ENCODE measurements at regions not wholly inside any gene's neighbourhood (a gene's known extent, or its start where the extent isn't known, plus 50 kb on each side); places are given as distances from the start of the nearest gene placed in this dataset.
"Not testable (repeated sequence)": the region's sequence is repeated elsewhere in the genome, so short reads cannot be mapped to it uniquely, and the experiment has no call there.

- H3K36me3 ChIP-seq (ENCODE audit: control insufficient read depth in 1 of 2, insufficient read depth in 2 of 2, low read length in 2 of 2); H3K9me3 ChIP-seq (ENCODE audit: control insufficient read depth in 1 of 2, low read length in 2 of 2); H3K27me3 ChIP-seq (ENCODE audit: low read depth, low read length); H3K4me1 ChIP-seq (ENCODE audit: control insufficient read depth in 1 of 2, insufficient read depth in 2 of 2, low read length in 2 of 2); H3K4me3 ChIP-seq (ENCODE audit: low read depth in 1 of 2, low read length in 2 of 2); H3K27ac ChIP-seq (ENCODE audit: low read length): not testable (repeated sequence)
Observed at GRCh38 chr1:221967538-221967937, 225.6 kb upstream of the DUSP10 start.

- not testable (repeated sequence) for H3K27ac ChIP-seq (ENCODE audit: low read length); H3K36me3 ChIP-seq (ENCODE audit: control insufficient read depth in 1 of 2, insufficient read depth in 2 of 2, low read length in 2 of 2); H3K4me1 ChIP-seq (ENCODE audit: control insufficient read depth in 1 of 2, insufficient read depth in 2 of 2, low read length in 2 of 2); H3K9me3 ChIP-seq (ENCODE audit: control insufficient read depth in 1 of 2, low read length in 2 of 2); H3K27me3 ChIP-seq (ENCODE audit: low read depth, low read length); H3K4me3 ChIP-seq (ENCODE audit: low read depth in 1 of 2, low read length in 2 of 2)
Observed at GRCh38 chr1:221966888-221967287, 225.0 kb upstream of the DUSP10 start.

DNA sequence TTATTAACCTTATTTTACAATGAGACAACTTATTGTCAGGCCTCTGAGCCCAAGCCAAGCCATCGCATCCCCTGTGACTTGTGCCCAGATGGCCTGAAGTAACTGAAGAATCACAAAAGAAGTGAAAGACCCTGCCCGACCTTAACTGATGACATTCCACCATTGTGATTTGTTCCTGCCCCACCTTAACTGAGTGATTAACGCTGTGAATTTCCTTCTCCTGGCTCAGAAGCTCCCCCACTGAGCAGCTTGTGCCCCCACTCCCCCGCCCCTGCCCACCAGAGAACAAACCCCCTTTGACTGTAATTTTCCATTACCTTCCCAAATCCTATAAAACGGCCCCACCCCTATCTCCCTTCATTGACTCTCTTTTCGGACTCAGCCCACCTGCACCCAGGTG, 224.0 kb upstream of the DUSP10 start:
- H3K27ac ChIP-seq (ENCODE audit: low read length); H3K4me1 ChIP-seq (ENCODE audit: control insufficient read depth in 1 of 2, insufficient read depth in 2 of 2, low read length in 2 of 2); H3K36me3 ChIP-seq (ENCODE audit: control insufficient read depth in 1 of 2, insufficient read depth in 2 of 2, low read length in 2 of 2); H3K9me3 ChIP-seq (ENCODE audit: control insufficient read depth in 1 of 2, low read length in 2 of 2); H3K27me3 ChIP-seq (ENCODE audit: low read depth, low read length); H3K4me3 ChIP-seq (ENCODE audit: low read depth in 1 of 2, low read length in 2 of 2): not testable (repeated sequence)

- no peaks in the 10 kb centered on the region for H3K36me3 ChIP-seq (ENCODE audit: control insufficient read depth in 1 of 2, insufficient read depth in 2 of 2, low read length in 2 of 2)
- no peak overlapping the region for H3K27ac ChIP-seq (ENCODE audit: low read length)
- H3K4me3 ChIP-seq (ENCODE audit: low read depth in 1 of 2, low read length in 2 of 2), result no peak overlapping the region
- no peaks in the 10 kb centered on the region for H3K27me3 ChIP-seq (ENCODE audit: low read depth, low read length)
- H3K9me3 ChIP-seq (ENCODE audit: control insufficient read depth in 1 of 2, low read length in 2 of 2), result no peaks in the 10 kb centered on the region
- no peaks in the 10 kb centered on the region for H3K4me1 ChIP-seq (ENCODE audit: control insufficient read depth in 1 of 2, insufficient read depth in 2 of 2, low read length in 2 of 2)
Observed at GRCh38 chr1:221965252-221965651, 223.4 kb upstream of the DUSP10 start.

DNA sequence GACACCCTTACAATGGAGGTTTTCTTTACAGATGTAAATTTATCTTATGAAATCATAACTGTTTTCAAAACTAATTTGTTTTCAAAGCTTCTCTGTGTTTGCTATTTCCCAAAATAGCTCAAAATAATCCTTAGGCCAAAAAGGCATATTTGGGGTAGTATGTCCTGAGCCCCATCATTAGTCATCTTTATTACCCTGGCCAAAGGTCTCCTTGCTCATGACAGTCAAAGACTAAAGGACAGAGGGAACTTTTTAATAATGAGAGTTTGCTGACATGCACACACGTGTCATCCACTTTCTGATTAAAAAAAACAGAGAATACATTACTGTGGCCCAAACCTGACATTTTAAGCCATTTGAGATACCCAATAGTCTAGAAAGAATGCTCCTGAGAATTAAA, 221.9 kb upstream of the DUSP10 start:
- Histone ChIP-seq H3K4me3 (ENCODE audit: low read depth in 1 of 2, low read length in 2 of 2) (no peak overlapping the region), H3K36me3 (ENCODE audit: control insufficient read depth in 1 of 2, insufficient read depth in 2 of 2, low read length in 2 of 2) (no peaks in the 10 kb centered on the region), H3K27ac (ENCODE audit: low read length) (no peak overlapping the region), H3K27me3 (ENCODE audit: low read depth, low read length) (no peaks in the 10 kb centered on the region), H3K4me1 (ENCODE audit: control insufficient read depth in 1 of 2, insufficient read depth in 2 of 2, low read length in 2 of 2) (no peaks in the 10 kb centered on the region), H3K9me3 (ENCODE audit: control insufficient read depth in 1 of 2, low read length in 2 of 2) (no peaks in the 10 kb centered on the region)

DNA sequence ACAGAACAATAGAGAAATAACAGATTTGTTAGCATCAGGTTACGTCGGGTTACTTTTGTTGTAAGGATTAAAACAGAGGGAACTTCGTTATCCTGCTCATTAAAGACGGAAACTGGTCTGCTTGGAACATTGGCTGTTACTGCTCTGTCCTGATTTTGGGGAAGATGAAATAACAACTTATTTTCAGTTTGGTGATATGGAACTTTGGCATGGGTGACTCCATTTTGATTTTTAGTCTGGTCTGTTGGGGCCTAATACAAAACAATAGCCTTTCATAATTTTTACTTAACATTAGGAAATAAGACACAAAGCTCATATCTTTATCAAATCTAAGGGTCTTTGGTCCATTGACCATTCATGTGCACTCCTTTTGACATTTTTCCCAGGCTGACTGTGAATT, 220.5 kb upstream of the DUSP10 start:
- H3K27me3 ChIP-seq (ENCODE audit: low read depth, low read length), result no peaks in the 10 kb centered on the region
- H3K36me3 ChIP-seq (ENCODE audit: control insufficient read depth in 1 of 2, insufficient read depth in 2 of 2, low read length in 2 of 2), result no peaks in the 10 kb centered on the region
- no peaks in the 10 kb centered on the region for H3K4me1 ChIP-seq (ENCODE audit: control insufficient read depth in 1 of 2, insufficient read depth in 2 of 2, low read length in 2 of 2)
- no peak overlapping the region for H3K4me3 ChIP-seq (ENCODE audit: low read depth in 1 of 2, low read length in 2 of 2)
- H3K27ac ChIP-seq (ENCODE audit: low read length), result no peak overlapping the region
- H3K9me3 ChIP-seq (ENCODE audit: control insufficient read depth in 1 of 2, low read length in 2 of 2), result no peaks in the 10 kb centered on the region

DNA sequence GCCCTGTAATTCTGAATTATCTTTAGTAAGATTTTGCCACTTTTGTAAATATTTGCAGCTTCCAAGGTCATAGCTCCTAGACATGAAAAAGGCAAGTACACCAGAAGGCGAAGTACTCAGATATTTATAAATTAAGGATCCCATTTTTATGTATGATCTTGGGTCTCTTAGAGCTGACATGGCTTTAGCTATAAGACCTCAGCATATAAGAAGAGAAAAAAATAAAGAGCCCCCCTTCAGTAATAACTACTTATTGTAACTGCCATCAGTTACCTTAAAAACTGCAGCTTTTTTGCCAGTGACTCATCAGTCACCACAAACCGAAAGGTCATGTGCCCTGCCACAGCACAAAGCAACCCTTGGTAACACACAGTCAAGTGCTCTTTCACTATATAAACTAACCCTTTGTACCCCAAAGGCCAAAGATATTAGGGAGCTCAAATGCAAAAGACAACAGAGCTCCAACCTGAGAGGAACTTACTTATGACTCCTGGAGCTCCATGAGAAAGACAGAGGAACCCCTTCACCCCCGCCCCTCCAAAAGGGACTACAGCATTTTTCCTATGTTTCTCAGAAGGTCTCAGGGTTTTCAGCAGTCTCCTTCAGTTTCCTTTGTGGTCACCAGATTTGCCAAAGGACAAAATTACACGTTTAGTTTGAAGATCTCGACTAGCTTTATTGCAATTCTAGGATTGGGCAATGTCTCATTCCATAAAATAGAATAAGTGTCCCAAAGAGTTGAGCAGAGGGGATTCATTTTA, 219.8 kb upstream of the DUSP10 start:
- H3K27me3 ChIP-seq (ENCODE audit: low read depth, low read length), result no peaks in the 10 kb centered on the region
- no peaks in the 10 kb centered on the region for H3K9me3 ChIP-seq (ENCODE audit: control insufficient read depth in 1 of 2, low read length in 2 of 2)
- no peak overlapping the region for H3K4me3 ChIP-seq (ENCODE audit: low read depth in 1 of 2, low read length in 2 of 2)
- no peak overlapping the region for H3K27ac ChIP-seq (ENCODE audit: low read length)
- H3K36me3 ChIP-seq (ENCODE audit: control insufficient read depth in 1 of 2, insufficient read depth in 2 of 2, low read length in 2 of 2), result no peaks in the 10 kb centered on the region
- H3K4me1 ChIP-seq (ENCODE audit: control insufficient read depth in 1 of 2, insufficient read depth in 2 of 2, low read length in 2 of 2), result no peaks in the 10 kb centered on the region

GRCh38 chr1:221958161-221958562, 216.3 kb upstream of the DUSP10 start:
- H3K27ac ChIP-seq (ENCODE audit: low read length); H3K36me3 ChIP-seq (ENCODE audit: control insufficient read depth in 1 of 2, insufficient read depth in 2 of 2, low read length in 2 of 2); H3K4me1 ChIP-seq (ENCODE audit: control insufficient read depth in 1 of 2, insufficient read depth in 2 of 2, low read length in 2 of 2): not testable (repeated sequence)

GRCh38 chr1:221957350-221957749, 215.5 kb upstream of the DUSP10 start:
- not testable (repeated sequence) for H3K27me3 ChIP-seq (ENCODE audit: low read depth, low read length); H3K9me3 ChIP-seq (ENCODE audit: control insufficient read depth in 1 of 2, low read length in 2 of 2); H3K27ac ChIP-seq (ENCODE audit: low read length); H3K4me1 ChIP-seq (ENCODE audit: control insufficient read depth in 1 of 2, insufficient read depth in 2 of 2, low read length in 2 of 2); H3K4me3 ChIP-seq (ENCODE audit: low read depth in 1 of 2, low read length in 2 of 2); H3K36me3 ChIP-seq (ENCODE audit: control insufficient read depth in 1 of 2, insufficient read depth in 2 of 2, low read length in 2 of 2)

More at GRCh38 chr1:221958161-221958562, 216.3 kb upstream of the DUSP10 start:
- H3K9me3 ChIP-seq (ENCODE audit: control insufficient read depth in 1 of 2, low read length in 2 of 2); H3K4me3 ChIP-seq (ENCODE audit: low read depth in 1 of 2, low read length in 2 of 2); H3K27me3 ChIP-seq (ENCODE audit: low read depth, low read length): not testable (repeated sequence)

GRCh38 chr1:221949996-221950395, 208.1 kb upstream of the DUSP10 start:
- H3K27me3 ChIP-seq (ENCODE audit: low read depth, low read length), result no peaks in the 10 kb centered on the region
- no peaks in the 10 kb centered on the region for H3K36me3 ChIP-seq (ENCODE audit: control insufficient read depth in 1 of 2, insufficient read depth in 2 of 2, low read length in 2 of 2)
- H3K9me3 ChIP-seq (ENCODE audit: control insufficient read depth in 1 of 2, low read length in 2 of 2), result peaks cover 0 to 5% of the 10 kb centered on the region in 2 donors
- no peak overlapping the region for H3K4me3 ChIP-seq (ENCODE audit: low read depth in 1 of 2, low read length in 2 of 2)
- no peaks in the 10 kb centered on the region for H3K4me1 ChIP-seq (ENCODE audit: control insufficient read depth in 1 of 2, insufficient read depth in 2 of 2, low read length in 2 of 2)
- H3K27ac ChIP-seq (ENCODE audit: low read length), result no peak overlapping the region

GRCh38 chr1:221948459-221948858, 206.6 kb upstream of the DUSP10 start:
- peaks cover 0 to 9% of the 10 kb centered on the region in 2 donors for H3K9me3 ChIP-seq (ENCODE audit: control insufficient read depth in 1 of 2, low read length in 2 of 2)
- H3K4me1 ChIP-seq (ENCODE audit: control insufficient read depth in 1 of 2, insufficient read depth in 2 of 2, low read length in 2 of 2), result no peaks in the 10 kb centered on the region
- no peaks in the 10 kb centered on the region for H3K36me3 ChIP-seq (ENCODE audit: control insufficient read depth in 1 of 2, insufficient read depth in 2 of 2, low read length in 2 of 2)
- no peak overlapping the region for H3K27ac ChIP-seq (ENCODE audit: low read length)
- no peak overlapping the region for H3K4me3 ChIP-seq (ENCODE audit: low read depth in 1 of 2, low read length in 2 of 2)
- H3K27me3 ChIP-seq (ENCODE audit: low read depth, low read length), result no peaks in the 10 kb centered on the region

GRCh38 chr1:221947731-221948130, 205.8 kb upstream of the DUSP10 start:
- peaks cover 0 to 9% of the 10 kb centered on the region in 2 donors for H3K9me3 ChIP-seq (ENCODE audit: control insufficient read depth in 1 of 2, low read length in 2 of 2)
- no peak overlapping the region for H3K27ac ChIP-seq (ENCODE audit: low read length)
- H3K27me3 ChIP-seq (ENCODE audit: low read depth, low read length), result no peaks in the 10 kb centered on the region
- no peaks in the 10 kb centered on the region for H3K36me3 ChIP-seq (ENCODE audit: control insufficient read depth in 1 of 2, insufficient read depth in 2 of 2, low read length in 2 of 2)
- no peaks in the 10 kb centered on the region for H3K4me1 ChIP-seq (ENCODE audit: control insufficient read depth in 1 of 2, insufficient read depth in 2 of 2, low read length in 2 of 2)
- no peak overlapping the region for H3K4me3 ChIP-seq (ENCODE audit: low read depth in 1 of 2, low read length in 2 of 2)
